GM12875 (cell line): ENCODE measurements at regions not wholly inside any gene's neighbourhood (a gene's known extent, or its start where the extent isn't known, plus 50 kb on each side); places are given as distances from the start of the nearest gene placed in this dataset.

Experiments
- H3K4me3 ChIP-seq: one replicate; pipeline ENCODE4 v1.5.1; 2011; ENCODE audit warnings: low read depth, low read length, control low read depth
- TF ChIP-seq, protein P1 (sequence below): IDR thresholded peaks from 2 replicates; pipeline ENCODE4 v1.5.1; 2011; ENCODE audit warnings: low read depth, mild to moderate bottlenecking, control low read depth, inconsistent platforms, low read length, moderate library complexity, borderline replicate concordance; ENCODE audit not compliant: insufficient read depth

DNA sequence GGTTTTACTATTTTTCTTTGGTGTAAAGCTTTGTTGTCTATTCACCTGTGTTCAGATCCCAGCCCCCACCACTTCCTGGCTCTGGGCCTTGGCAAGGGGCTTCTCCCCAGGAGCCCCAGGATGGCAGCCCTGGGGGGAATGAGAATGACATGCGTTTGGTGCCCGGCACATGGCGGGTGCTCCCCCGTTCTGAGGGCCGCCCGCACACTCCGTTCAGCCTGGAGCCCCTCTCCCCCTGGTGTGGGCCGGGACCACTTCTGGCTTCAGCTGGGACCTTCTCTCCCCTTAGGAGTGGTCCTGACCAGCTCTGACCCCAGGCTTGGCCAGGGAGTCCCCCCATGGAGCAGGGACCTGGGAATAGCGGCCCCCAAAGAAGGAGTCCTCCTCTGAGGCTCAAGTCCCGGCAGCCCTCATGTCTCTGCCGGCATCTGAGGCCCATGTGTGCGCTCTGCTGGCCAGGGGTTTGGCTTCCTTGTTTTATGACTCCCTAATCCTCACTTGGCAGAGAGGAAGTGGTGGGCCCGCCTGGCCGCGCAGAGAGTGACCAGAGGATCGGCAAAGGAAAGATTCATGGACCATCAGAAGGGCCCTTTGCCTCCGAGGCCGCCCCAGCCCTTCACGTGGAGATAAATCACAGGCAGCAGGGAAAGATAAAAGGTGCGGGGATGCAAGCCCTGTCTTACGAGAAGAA lies 57.0 kb upstream of the LMX1B start:
- no peak overlapping the region for H3K4me3 ChIP-seq
- TF ChIP-seq, protein P1, sequence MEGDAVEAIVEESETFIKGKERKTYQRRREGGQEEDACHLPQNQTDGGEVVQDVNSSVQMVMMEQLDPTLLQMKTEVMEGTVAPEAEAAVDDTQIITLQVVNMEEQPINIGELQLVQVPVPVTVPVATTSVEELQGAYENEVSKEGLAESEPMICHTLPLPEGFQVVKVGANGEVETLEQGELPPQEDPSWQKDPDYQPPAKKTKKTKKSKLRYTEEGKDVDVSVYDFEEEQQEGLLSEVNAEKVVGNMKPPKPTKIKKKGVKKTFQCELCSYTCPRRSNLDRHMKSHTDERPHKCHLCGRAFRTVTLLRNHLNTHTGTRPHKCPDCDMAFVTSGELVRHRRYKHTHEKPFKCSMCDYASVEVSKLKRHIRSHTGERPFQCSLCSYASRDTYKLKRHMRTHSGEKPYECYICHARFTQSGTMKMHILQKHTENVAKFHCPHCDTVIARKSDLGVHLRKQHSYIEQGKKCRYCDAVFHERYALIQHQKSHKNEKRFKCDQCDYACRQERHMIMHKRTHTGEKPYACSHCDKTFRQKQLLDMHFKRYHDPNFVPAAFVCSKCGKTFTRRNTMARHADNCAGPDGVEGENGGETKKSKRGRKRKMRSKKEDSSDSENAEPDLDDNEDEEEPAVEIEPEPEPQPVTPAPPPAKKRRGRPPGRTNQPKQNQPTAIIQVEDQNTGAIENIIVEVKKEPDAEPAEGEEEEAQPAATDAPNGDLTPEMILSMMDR = no peak

DNA sequence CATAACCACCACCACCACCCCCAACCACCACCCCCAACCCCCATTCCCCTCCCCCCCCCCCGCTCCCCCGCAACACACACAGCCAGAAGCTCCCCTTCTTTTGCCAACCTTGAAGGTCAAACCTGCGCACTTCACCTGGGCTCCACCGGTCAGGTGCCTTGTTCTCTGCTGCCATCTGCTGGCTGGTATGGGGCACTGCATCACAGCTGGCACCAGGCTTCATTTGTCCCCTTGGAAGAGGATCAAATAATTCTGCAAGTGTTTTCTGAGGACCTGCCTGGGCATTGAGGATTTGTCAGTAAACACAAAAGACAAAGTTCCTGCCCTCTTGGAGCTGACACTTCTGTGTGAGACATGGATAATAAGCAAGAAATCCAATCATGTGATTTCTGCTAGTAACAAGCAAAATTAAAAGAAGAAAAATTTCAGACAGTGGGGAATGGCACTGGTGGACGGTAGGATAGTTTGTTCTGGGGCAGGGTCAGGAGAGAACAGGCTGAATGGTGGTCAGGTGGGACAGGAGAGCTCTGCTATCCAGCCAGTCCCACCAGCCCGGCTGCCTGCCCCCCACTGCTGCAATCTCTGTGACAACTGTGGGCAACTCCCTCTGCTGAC lies 55.6 kb upstream of the LMX1B start:
- TF ChIP-seq, protein P1 = peak; percentile 97
- H3K4me3 ChIP-seq = no peak overlapping the region

DNA sequence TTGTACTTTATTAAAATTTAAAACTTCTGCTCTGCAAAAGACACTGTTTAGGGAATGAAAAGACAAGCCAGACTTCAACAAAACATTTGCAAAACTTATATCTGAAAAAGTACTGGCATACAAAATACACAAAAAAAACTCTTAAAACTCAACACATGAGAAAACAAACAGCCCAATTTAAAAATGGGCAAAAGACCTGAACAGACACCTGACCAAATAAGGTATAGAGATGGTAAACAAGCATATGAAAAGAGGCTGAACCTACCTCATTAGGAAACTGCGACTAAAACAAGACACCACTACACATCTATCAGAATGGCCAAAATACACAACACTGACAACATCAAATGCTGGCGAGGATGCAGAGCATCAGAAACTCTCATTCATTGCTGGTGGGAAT lies 54.4 kb upstream of the LMX1B start:
- TF ChIP-seq, protein P1 = no peak
- no peak overlapping the region for H3K4me3 ChIP-seq

DNA sequence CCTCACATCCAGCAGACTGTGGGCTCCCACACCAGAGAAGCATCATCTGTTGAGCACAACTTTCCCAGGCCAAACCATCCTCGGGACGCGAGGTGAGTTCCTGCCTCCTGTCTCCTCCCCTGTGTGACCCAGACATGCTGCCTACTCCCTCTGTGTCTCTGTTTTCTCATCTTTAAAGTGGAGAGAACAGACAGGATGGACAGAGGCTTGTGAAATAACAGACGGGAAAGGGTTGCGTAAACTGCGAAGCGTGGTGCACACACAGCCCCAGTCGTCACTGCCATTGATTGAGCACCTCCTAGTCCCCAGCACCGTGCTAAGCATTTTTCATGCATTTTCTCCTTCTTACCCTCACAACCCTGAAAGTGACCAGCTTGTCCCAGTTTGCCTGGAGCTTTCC lies 52.1 kb upstream of the LMX1B start:
- no peak overlapping the region for H3K4me3 ChIP-seq
- TF ChIP-seq, protein P1 = no peak

DNA sequence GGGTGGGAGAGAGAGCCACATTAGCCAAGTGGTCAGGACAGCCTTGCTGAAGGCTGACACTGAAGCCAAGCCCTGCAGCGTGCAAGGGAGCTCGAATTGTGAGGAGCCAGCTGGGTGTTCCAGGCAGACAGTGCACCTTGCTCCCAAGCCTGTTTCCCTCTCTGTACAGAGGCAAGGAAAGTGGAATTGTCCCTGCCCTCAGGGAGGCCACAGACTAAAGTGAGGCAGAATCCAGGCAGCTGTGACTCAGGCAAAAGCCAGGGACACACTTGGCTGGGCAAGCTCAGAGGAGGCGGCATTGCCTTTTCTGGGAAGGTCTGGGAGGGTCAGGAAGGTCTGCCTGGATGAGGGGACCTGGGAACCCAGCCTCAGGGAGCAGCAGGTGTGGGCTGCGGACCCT lies 50.2 kb upstream of the LMX1B start:
- TF ChIP-seq, protein P1 = no peak
- no peak overlapping the region for H3K4me3 ChIP-seq
